GM19324 (cell line): ENCODE measurements at regions not wholly inside any gene's neighbourhood (a gene's known extent, or its start where the extent isn't known, plus 50 kb on each side); places are given as distances from the start of the nearest gene placed in this dataset.
"Not testable (repeated sequence)": the region's sequence is repeated elsewhere in the genome, so short reads cannot be mapped to it uniquely, and the experiment has no call there.

Source experiments
- ATAC-seq: cut with Tn5 transposase; IDR thresholded peaks from one replicate; pipeline ENCODE4 v1.9.1; 2021; ENCODE audit warnings: mild to moderate bottlenecking, moderate library complexity; ENCODE audit not compliant: unreplicated experiment, low FRiP score

DNA sequence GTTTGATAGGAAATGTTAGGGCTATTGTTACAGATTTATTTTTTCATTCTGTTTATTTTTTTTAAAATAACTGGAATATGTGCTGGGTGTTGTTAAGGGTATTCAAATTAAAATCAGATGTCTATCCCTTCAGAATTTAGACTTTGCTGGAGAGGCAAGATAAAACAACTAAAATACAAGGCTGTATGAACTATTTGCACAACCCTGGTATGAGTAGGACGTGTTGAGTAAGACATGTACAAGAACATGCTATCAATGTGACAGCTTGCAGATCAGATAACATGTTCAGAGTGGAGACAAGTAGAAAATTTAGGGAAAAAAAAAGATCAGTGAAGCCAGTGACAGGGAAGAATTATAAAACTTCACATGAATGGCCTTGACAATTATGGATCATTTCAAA lies 853.5 kb downstream of the METTL15 start:
- no peak for ATAC-seq

DNA sequence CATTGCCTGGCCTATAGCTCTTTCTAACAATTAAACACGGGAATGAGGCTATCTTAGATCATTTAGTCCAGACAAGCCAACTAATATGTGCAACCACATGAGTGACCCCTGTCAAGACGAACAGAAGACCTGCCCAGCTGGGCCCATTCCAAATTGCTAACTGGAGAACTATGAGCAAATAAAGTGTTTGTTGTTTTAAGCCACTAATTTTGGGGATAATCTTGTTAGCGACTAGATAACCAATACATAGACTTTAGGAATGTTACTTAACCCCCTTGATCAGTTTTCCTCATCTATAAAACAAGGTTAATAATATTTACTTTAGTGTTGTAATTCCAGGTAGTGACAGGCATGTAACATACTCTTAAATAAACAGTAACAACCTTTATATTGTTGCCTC lies 848.3 kb downstream of the METTL15 start:
- no peak for ATAC-seq

DNA sequence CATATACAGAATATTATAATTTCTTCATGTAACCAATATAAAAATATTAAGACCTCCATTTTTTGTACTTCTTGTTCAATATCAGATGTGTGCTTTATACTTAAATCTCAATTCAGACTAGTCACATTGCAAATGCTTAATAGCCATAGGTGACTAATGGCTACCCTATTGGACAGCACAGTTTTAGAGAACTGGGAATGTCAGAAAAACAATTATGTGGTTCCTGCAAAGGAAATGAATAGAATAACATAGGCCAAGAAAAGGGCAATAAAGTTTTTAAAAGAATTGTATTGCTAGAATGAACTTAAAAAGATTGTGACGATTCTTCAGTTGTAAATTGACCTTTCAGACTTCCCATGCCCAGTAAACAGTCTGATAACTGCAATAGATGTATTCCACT lies 843.0 kb downstream of the METTL15 start:
- no peak for ATAC-seq

GRCh38 chr11:28939381-28939780 lies 831.2 kb downstream of the METTL15 start:
- ATAC-seq, result no peak

GRCh38 chr11:28938091-28938490 lies 829.9 kb downstream of the METTL15 start:
- no peak for ATAC-seq

GRCh38 chr11:28932940-28933339 lies 824.8 kb downstream of the METTL15 start:
- no peak for ATAC-seq

DNA sequence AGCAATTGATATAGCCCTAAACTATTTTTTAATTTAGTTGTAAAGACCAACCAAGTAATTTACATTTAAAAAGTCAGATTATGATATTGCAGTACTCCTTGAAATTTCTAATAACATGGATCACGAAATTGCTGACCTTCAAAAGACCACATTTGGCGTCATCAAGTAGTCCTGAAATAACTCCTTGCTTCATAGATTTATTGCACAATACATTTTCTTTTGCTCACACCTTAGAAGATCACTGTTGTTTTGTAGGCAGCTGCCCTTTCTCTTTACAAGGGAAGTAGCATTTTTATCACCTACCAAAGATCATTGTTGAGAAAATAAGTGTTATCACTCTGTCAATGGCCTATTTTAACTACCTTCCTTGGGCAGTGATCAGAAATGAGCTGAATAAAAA lies 815.8 kb downstream of the METTL15 start:
- ATAC-seq, result no peak

DNA sequence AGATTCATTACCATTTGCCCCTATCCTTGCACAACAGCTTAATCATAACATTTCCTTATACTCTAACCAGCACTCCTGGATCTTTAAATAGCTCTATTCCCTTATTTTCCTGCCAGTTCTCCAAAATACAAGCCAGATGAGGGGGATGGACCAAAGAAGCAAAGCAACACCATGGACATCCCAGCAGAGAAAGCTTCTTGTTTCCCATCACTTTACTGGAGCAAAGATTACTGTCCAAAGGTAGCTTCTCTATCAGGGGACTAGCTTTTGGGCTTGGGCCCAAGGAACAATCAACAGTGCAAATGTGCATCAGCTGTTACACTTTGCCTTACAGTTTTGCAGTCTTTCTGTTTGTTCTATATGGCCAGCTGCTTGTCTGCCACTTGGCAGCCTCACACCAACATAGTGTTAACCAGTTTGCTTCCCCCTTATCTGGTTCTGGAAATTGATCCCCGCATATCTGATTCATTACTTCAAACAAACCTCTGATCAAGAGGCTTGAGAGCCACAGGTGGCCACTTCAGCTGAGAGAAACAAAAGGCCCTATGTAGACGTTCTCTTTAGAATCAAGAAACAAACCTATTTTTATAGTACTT lies 814.3 kb downstream of the METTL15 start:
- no peak for ATAC-seq

- no peak for ATAC-seq
Measured at GRCh38 chr11:28919194-28919593, 811.0 kb downstream of the METTL15 start.

- no peak for ATAC-seq
Measured at GRCh38 chr11:28913883-28914282, 805.7 kb downstream of the METTL15 start.

GRCh38 chr11:28911829-28912228 lies 803.6 kb downstream of the METTL15 start:
- no peak for ATAC-seq

GRCh38 chr11:28910926-28911325 lies 802.7 kb downstream of the METTL15 start:
- no peak for ATAC-seq

DNA sequence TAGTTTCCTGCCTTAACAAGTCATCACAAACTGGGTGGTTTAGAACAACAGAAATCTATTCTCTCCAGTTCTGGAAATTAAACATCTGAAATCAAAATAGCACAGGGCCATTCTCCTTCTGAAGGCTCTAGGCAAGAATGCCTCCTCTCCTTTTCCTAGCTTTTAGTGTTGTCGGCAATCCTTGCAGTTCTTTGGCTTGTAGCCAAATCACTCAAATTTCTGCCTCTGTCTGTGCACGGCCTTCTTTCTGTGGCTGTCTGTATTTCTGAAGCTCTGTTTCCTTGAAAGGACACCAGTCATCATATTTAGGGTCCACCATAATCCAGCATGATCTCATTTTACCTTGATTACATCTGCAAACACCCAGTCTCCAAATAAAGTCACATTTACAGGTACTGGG lies 795.5 kb downstream of the METTL15 start:
- ATAC-seq, result no peak

DNA sequence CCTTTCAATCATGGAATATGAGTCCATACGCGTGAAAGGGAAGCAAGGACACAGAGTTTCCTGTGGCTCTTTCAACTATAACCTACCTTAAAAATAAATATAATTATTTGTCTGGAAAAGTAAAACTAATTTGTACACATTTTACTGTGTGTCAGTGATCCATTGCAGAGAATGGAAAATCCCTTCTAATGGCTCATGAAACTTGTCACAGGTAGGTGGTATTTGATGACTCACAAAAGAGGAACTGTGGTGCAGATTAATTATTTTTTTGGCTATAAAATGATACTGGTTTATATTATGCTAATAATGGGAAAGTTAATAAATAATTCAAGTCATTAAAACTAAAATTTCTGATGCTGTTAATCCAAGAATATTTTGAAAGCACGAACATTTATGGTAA lies 792.2 kb downstream of the METTL15 start:
- no peak for ATAC-seq

DNA sequence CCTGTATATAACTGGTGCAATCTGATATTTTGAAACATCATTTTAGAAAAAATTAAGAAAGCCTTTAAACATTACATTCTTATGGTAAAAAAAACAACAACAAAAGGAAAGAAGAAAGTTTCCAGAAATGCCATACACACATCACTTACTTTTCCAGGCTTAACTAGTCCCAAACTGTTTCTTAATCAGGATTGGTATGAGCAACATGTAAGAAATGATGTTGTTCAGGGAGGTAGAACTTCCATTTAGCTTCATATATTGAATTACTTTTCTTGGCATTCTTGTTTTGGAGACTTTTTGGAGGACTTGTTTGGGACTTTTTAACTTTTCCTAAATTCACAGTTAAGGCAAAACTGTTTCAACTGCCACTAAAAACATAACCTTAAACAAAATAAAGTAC lies 791.5 kb downstream of the METTL15 start:
- ATAC-seq, result no peak

- ATAC-seq, result not testable (repeated sequence)
Measured at GRCh38 chr11:28890601-28891040, 782.4 kb downstream of the METTL15 start.

DNA sequence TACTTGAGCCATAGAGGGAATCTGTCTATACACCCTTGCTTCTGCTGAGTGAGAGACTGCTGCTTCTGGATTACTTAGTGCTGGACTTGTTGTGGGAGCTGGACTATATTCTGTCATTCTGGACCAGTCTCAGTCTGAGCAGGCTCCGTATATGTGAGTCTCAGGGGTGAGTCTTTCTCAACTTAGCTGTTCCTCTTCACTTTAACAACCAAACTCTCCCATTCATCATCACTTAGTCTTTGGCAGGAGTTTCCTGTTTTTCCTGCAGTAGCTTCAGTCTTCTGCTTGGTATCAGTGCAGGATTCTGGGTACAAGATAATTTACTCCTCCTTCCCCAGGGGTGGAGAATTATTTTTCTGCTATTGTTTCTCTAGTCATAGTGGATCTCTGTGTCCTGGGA lies 779.5 kb downstream of the METTL15 start:
- ATAC-seq, result no peak

GRCh38 chr11:28879869-28880268 lies 771.7 kb downstream of the METTL15 start:
- ATAC-seq, result no peak

GRCh38 chr11:28878025-28878424 lies 769.8 kb downstream of the METTL15 start:
- no peak for ATAC-seq

DNA sequence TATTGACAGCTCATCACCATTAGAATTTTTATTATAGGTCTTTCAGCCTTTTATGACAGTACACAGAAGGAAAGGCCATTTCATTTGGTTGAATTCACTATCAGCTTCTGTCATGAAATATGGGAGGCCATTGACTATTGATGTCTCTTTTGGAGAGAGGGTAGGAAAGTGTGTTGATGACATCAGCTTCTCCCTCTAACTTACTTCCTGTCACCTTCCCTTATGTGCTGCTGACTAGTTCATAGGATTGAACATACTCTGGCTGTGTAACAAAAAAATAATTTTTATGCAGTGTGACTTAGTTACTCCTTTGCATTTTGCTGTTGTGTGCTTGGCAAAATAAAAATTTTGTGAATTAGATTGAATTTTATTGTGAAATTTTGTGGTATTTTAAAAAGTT lies 769.2 kb downstream of the METTL15 start:
- ATAC-seq, result no peak

GRCh38 chr11:28874706-28875105 lies 766.5 kb downstream of the METTL15 start:
- no peak for ATAC-seq

DNA sequence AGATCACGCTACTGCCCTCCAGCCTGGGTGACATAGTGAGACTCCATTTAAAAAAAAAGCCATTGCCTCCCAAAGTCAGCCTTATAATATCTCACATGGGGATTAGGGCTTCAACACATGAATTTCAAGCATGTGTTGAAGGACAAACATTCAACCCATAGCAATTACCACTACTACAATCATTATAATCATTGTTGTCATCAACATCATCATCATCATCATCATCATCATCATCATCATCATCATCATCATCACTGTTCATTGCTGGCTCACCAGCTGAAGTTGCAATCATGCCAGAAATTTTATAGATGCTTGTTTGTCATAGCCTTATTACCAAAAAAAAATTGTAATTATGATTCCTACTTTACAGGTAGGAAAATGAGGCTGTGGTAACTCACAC lies 762.9 kb downstream of the METTL15 start:
- no peak for ATAC-seq

DNA sequence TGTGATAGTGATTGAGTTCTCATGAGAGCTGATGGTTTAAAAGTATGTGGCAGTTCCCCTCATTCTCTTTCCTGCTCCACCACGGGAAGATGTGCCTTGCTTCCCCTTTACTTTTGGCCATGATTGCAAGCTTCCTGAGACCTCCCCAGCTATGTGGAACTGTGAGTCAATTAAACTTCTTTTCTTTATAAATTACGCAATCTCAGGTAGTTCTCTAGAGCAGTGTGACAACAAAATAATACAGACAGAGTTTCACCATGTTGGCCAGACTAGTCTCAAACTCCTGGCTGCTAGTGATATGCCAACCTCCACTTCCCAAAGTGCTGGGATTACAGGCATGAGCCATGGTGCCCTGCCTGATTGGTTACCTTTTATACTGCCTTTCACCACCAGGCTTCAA lies 755.2 kb downstream of the METTL15 start:
- no peak for ATAC-seq
